Gastrocnemius medialis (tissue), 4 donors: ENCODE measurements at regions not wholly inside any gene's neighbourhood (a gene's known extent, or its start where the extent isn't known, plus 50 kb on each side); places are given as distances from the start of the nearest gene placed in this dataset.

Source experiments
- POLR2A ChIP-seq, 2 donors: fragments of 450-650 bp; IDR thresholded peaks; one replicate each; pipeline ENCODE4 v1.6.1; 2017; ENCODE audit warnings: antibody characterized with exemption in 2 of 2, mild to moderate bottlenecking in 2 of 2, moderate library complexity in 2 of 2
- TF ChIP-seq, protein P1 (sequence below), 5 experiments: fragments of 450-650 bp in 3 of 5; fragments of 200-600 bp in 2 of 5; sonication (generic) in 2 of 5; IDR thresholded peaks in 4 of 5; conservative IDR thresholded peaks in 1 of 5; 1 replicate in 4 of 5; 2 replicates in 1 of 5; pipeline ENCODE4 v1.5.1; 2016 to 2019; ENCODE audit warnings: antibody characterized with exemption in 5 of 5, mild to moderate bottlenecking in 3 of 5, moderate library complexity in 3 of 5

DNA sequence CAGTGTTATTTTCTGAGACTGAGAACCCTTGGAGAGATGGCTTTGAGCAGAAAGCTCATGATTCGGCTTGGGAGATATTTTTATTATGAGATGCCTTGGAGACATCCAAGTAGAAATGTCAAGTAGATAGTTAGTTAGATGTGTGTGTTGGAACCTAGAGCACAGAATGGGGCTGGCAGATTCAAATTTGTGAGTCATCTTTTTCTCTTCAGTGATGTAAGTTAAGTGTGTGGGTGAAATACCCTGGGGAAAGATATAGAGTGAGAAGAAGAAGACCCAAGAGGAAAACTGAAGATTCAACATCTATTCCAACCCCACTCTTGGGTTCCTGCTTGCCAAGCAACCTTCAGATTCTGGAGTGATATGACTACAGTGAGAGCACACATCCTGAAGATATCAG lies 580.8 kb upstream of the AMOT start:
- TF ChIP-seq, protein P1, sequence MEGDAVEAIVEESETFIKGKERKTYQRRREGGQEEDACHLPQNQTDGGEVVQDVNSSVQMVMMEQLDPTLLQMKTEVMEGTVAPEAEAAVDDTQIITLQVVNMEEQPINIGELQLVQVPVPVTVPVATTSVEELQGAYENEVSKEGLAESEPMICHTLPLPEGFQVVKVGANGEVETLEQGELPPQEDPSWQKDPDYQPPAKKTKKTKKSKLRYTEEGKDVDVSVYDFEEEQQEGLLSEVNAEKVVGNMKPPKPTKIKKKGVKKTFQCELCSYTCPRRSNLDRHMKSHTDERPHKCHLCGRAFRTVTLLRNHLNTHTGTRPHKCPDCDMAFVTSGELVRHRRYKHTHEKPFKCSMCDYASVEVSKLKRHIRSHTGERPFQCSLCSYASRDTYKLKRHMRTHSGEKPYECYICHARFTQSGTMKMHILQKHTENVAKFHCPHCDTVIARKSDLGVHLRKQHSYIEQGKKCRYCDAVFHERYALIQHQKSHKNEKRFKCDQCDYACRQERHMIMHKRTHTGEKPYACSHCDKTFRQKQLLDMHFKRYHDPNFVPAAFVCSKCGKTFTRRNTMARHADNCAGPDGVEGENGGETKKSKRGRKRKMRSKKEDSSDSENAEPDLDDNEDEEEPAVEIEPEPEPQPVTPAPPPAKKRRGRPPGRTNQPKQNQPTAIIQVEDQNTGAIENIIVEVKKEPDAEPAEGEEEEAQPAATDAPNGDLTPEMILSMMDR (IDR thresholded peaks at IDR 0.05 in 4 of 5, conservative IDR thresholded peaks at IDR 0.05 in 1 of 5), result no peak
- TF ChIP-seq POLR2A (IDR thresholded peaks at IDR 0.05), result no peak
